VCaP (cell line): ENCODE measurements at regions not wholly inside any gene's neighbourhood (a gene's known extent, or its start where the extent isn't known, plus 50 kb on each side); places are given as distances from the start of the nearest gene placed in this dataset.
A peak's percentile ranks its signal among the peaks of the same experiment; 100 is the strongest.

Experiments
- H3K27ac ChIP-seq: fragments of 450-650 bp; 2 replicates; pipeline ENCODE4 v1.5.1; 2017
- CTCF ChIP-seq: fragments of 450-650 bp; conservative IDR thresholded peaks from 2 replicates; pipeline ENCODE4 v1.5.1; 2017; ENCODE audit warnings: mild to moderate bottlenecking, moderate library complexity

GRCh38 chr20:1801929-1802306 lies 93.3 kb upstream of the SIRPA start:
- TF ChIP-seq CTCF: no peak
- no peak overlapping the region; the same call in 1 of the 2 replicates for H3K27ac ChIP-seq

- H3K27ac ChIP-seq: no peak overlapping the region; the same call in 1 of the 2 replicates
- TF ChIP-seq CTCF: no peak
Measured at GRCh38 chr20:1801225-1801928, 93.8 kb upstream of the SIRPA start.

GRCh38 chr20:1800777-1801176 lies 94.4 kb upstream of the SIRPA start:
- no peak overlapping the region; the same call in 1 of the 2 replicates for H3K27ac ChIP-seq
- peak; percentile 67 for TF ChIP-seq CTCF

GRCh38 chr20:1800180-1800579 lies 95.0 kb upstream of the SIRPA start:
- H3K27ac ChIP-seq: peak overlapping the region; percentile 62; the same call in 1 of the 2 replicates
- no peak for TF ChIP-seq CTCF

GRCh38 chr20:1799746-1800145 lies 95.5 kb upstream of the SIRPA start:
- peak overlapping the region; percentile 62 for H3K27ac ChIP-seq

GRCh38 chr20:1798982-1799381 lies 96.2 kb upstream of the SIRPA start:
- no peak for TF ChIP-seq CTCF
- peak overlapping the region; percentile 62 for H3K27ac ChIP-seq

- H3K27ac ChIP-seq: no peak overlapping the region
- TF ChIP-seq CTCF: no peak
Measured at GRCh38 chr20:1793821-1794220, 101.4 kb upstream of the SIRPA start.

GRCh38 chr20:1792274-1792673 lies 102.9 kb upstream of the SIRPA start:
- H3K27ac ChIP-seq: no peak overlapping the region
- no peak for TF ChIP-seq CTCF
